ENCODE measurements at regions not wholly inside any gene's neighbourhood (a gene's known extent, or its start where the extent isn't known, plus 50 kb on each side); places are given as distances from the start of the nearest gene placed in this dataset.

GRCh38 chr1:243917863-243918565 lies 68.0 kb upstream of the AKT3 start:
- Histone ChIP-seq H3K9me3 (ENCODE audit: control insufficient read depth in 2 of 2, low read length in 2 of 2) (no peaks in the 10 kb centered on the region), H3K9ac (ENCODE audit: low read depth in 1 of 2, low read length in 2 of 2) (no peak overlapping the region), H3K27ac (ENCODE audit: low read depth in 2 of 2, low read length in 2 of 2) (no peak overlapping the region), H3K4me3 (ENCODE audit: low read length in 2 of 2) (peak overlapping the region; percentile 44 to 65), H3K27me3 (ENCODE audit: control insufficient read depth in 2 of 2, insufficient read depth in 2 of 2, low read length in 2 of 2) (peaks cover 4 to 11% of the 10 kb centered on the region in 2 donors), H3K4me1 (ENCODE audit: control insufficient read depth in 2 of 2, insufficient read depth in 2 of 2, low read length in 2 of 2) (no peaks in the 10 kb centered on the region), H3K36me3 (ENCODE audit: control insufficient read depth in 2 of 2, insufficient read depth in 2 of 2, low read length in 2 of 2) (no peaks in the 10 kb centered on the region)

- Histone ChIP-seq H3K9ac (ENCODE audit: low read depth in 1 of 2, low read length in 2 of 2) (no peak overlapping the region), H3K4me3 (ENCODE audit: low read length in 2 of 2) (peak overlapping the region; percentile 53 to 65), H3K27me3 (ENCODE audit: control insufficient read depth in 2 of 2, insufficient read depth in 2 of 2, low read length in 2 of 2) (peaks cover 4 to 11% of the 10 kb centered on the region in 2 donors), H3K9me3 (ENCODE audit: control insufficient read depth in 2 of 2, low read length in 2 of 2) (no peaks in the 10 kb centered on the region), H3K4me1 (ENCODE audit: control insufficient read depth in 2 of 2, insufficient read depth in 2 of 2, low read length in 2 of 2) (no peaks in the 10 kb centered on the region), H3K36me3 (ENCODE audit: control insufficient read depth in 2 of 2, insufficient read depth in 2 of 2, low read length in 2 of 2) (no peaks in the 10 kb centered on the region), H3K27ac (ENCODE audit: low read depth in 2 of 2, low read length in 2 of 2) (no peak overlapping the region)
Measured at GRCh38 chr1:243917177-243917862, 67.3 kb upstream of the AKT3 start.

- peaks cover 4 to 11% of the 10 kb centered on the region in 2 donors for H3K27me3 ChIP-seq (ENCODE audit: control insufficient read depth in 2 of 2, insufficient read depth in 2 of 2, low read length in 2 of 2)
Measured at GRCh38 chr1:243916160-243916559, 66.1 kb upstream of the AKT3 start.

GRCh38 chr1:243912347-243912746 lies 62.3 kb upstream of the AKT3 start:
- no peaks in the 10 kb centered on the region for H3K4me1 ChIP-seq (ENCODE audit: control insufficient read depth in 2 of 2, insufficient read depth in 2 of 2, low read length in 2 of 2)
- peaks cover 0 to 9% of the 10 kb centered on the region in 2 donors for H3K27me3 ChIP-seq (ENCODE audit: control insufficient read depth in 2 of 2, insufficient read depth in 2 of 2, low read length in 2 of 2)
- no peaks in the 10 kb centered on the region for H3K36me3 ChIP-seq (ENCODE audit: control insufficient read depth in 2 of 2, insufficient read depth in 2 of 2, low read length in 2 of 2)

More at GRCh38 chr1:243916160-243916559, 66.1 kb upstream of the AKT3 start:
- H3K4me3 ChIP-seq (ENCODE audit: low read length in 2 of 2) = no peak overlapping the region
- no peak overlapping the region for H3K27ac ChIP-seq (ENCODE audit: low read depth in 2 of 2, low read length in 2 of 2)
- H3K4me1 ChIP-seq (ENCODE audit: control insufficient read depth in 2 of 2, insufficient read depth in 2 of 2, low read length in 2 of 2) = no peaks in the 10 kb centered on the region
- H3K9me3 ChIP-seq (ENCODE audit: control insufficient read depth in 2 of 2, low read length in 2 of 2) = no peaks in the 10 kb centered on the region
- H3K36me3 ChIP-seq (ENCODE audit: control insufficient read depth in 2 of 2, insufficient read depth in 2 of 2, low read length in 2 of 2) = no peaks in the 10 kb centered on the region
- no peak overlapping the region for H3K9ac ChIP-seq (ENCODE audit: low read depth in 1 of 2, low read length in 2 of 2)

GRCh38 chr1:243910607-243911006 lies 60.6 kb upstream of the AKT3 start:
- H3K9me3 ChIP-seq (ENCODE audit: control insufficient read depth in 2 of 2, low read length in 2 of 2) = no peaks in the 10 kb centered on the region
- no peak overlapping the region for H3K27ac ChIP-seq (ENCODE audit: low read depth in 2 of 2, low read length in 2 of 2)
- H3K36me3 ChIP-seq (ENCODE audit: control insufficient read depth in 2 of 2, insufficient read depth in 2 of 2, low read length in 2 of 2) = no peaks in the 10 kb centered on the region
- no peak overlapping the region for H3K4me3 ChIP-seq (ENCODE audit: low read length in 2 of 2)
- H3K4me1 ChIP-seq (ENCODE audit: control insufficient read depth in 2 of 2, insufficient read depth in 2 of 2, low read length in 2 of 2) = no peaks in the 10 kb centered on the region
- no peak overlapping the region for H3K9ac ChIP-seq (ENCODE audit: low read depth in 1 of 2, low read length in 2 of 2)
- H3K27me3 ChIP-seq (ENCODE audit: control insufficient read depth in 2 of 2, insufficient read depth in 2 of 2, low read length in 2 of 2) = no peaks in the 10 kb centered on the region

More at GRCh38 chr1:243912347-243912746, 62.3 kb upstream of the AKT3 start:
- Histone ChIP-seq H3K4me3 (ENCODE audit: low read length in 2 of 2) (no peak overlapping the region), H3K9ac (ENCODE audit: low read depth in 1 of 2, low read length in 2 of 2) (no peak overlapping the region), H3K9me3 (ENCODE audit: control insufficient read depth in 2 of 2, low read length in 2 of 2) (no peaks in the 10 kb centered on the region), H3K27ac (ENCODE audit: low read depth in 2 of 2, low read length in 2 of 2) (no peak overlapping the region)

GRCh38 chr1:243903895-243904294 lies 53.9 kb upstream of the AKT3 start:
- no peaks in the 10 kb centered on the region for H3K4me1 ChIP-seq (ENCODE audit: control insufficient read depth in 2 of 2, insufficient read depth in 2 of 2, low read length in 2 of 2)
- H3K36me3 ChIP-seq (ENCODE audit: control insufficient read depth in 2 of 2, insufficient read depth in 2 of 2, low read length in 2 of 2) = no peaks in the 10 kb centered on the region
- H3K4me3 ChIP-seq (ENCODE audit: low read length in 2 of 2) = no peak overlapping the region
- no peak overlapping the region for H3K9ac ChIP-seq (ENCODE audit: low read depth in 1 of 2, low read length in 2 of 2)
- no peaks in the 10 kb centered on the region for H3K27me3 ChIP-seq (ENCODE audit: control insufficient read depth in 2 of 2, insufficient read depth in 2 of 2, low read length in 2 of 2)
- no peak overlapping the region for H3K27ac ChIP-seq (ENCODE audit: low read depth in 2 of 2, low read length in 2 of 2)
- H3K9me3 ChIP-seq (ENCODE audit: control insufficient read depth in 2 of 2, low read length in 2 of 2) = no peaks in the 10 kb centered on the region

GRCh38 chr1:243903041-243903440 lies 53.0 kb upstream of the AKT3 start:
- no peak overlapping the region for H3K27ac ChIP-seq (ENCODE audit: low read depth in 2 of 2, low read length in 2 of 2)
- no peaks in the 10 kb centered on the region for H3K27me3 ChIP-seq (ENCODE audit: control insufficient read depth in 2 of 2, insufficient read depth in 2 of 2, low read length in 2 of 2)
- no peaks in the 10 kb centered on the region for H3K4me1 ChIP-seq (ENCODE audit: control insufficient read depth in 2 of 2, insufficient read depth in 2 of 2, low read length in 2 of 2)
- H3K9me3 ChIP-seq (ENCODE audit: control insufficient read depth in 2 of 2, low read length in 2 of 2) = no peaks in the 10 kb centered on the region
- no peak overlapping the region for H3K4me3 ChIP-seq (ENCODE audit: low read length in 2 of 2)
- no peaks in the 10 kb centered on the region for H3K36me3 ChIP-seq (ENCODE audit: control insufficient read depth in 2 of 2, insufficient read depth in 2 of 2, low read length in 2 of 2)
- no peak overlapping the region for H3K9ac ChIP-seq (ENCODE audit: low read depth in 1 of 2, low read length in 2 of 2)

- Histone ChIP-seq H3K36me3 (ENCODE audit: control insufficient read depth in 2 of 2, insufficient read depth in 2 of 2, low read length in 2 of 2) (no peaks in the 10 kb centered on the region), H3K27me3 (ENCODE audit: control insufficient read depth in 2 of 2, insufficient read depth in 2 of 2, low read length in 2 of 2) (no peaks in the 10 kb centered on the region), H3K4me1 (ENCODE audit: control insufficient read depth in 2 of 2, insufficient read depth in 2 of 2, low read length in 2 of 2) (no peaks in the 10 kb centered on the region), H3K4me3 (ENCODE audit: low read length in 2 of 2) (no peak overlapping the region), H3K9ac (ENCODE audit: low read depth in 1 of 2, low read length in 2 of 2) (no peak overlapping the region), H3K27ac (ENCODE audit: low read depth in 2 of 2, low read length in 2 of 2) (no peak overlapping the region), H3K9me3 (ENCODE audit: control insufficient read depth in 2 of 2, low read length in 2 of 2) (no peaks in the 10 kb centered on the region)
Measured at GRCh38 chr1:243902100-243902499, 52.1 kb upstream of the AKT3 start.
